ENCODE measurements at regions not wholly inside any gene's neighbourhood (a gene's known extent, or its start where the extent isn't known, plus 50 kb on each side); places are given as distances from the start of the nearest gene placed in this dataset.

DNA sequence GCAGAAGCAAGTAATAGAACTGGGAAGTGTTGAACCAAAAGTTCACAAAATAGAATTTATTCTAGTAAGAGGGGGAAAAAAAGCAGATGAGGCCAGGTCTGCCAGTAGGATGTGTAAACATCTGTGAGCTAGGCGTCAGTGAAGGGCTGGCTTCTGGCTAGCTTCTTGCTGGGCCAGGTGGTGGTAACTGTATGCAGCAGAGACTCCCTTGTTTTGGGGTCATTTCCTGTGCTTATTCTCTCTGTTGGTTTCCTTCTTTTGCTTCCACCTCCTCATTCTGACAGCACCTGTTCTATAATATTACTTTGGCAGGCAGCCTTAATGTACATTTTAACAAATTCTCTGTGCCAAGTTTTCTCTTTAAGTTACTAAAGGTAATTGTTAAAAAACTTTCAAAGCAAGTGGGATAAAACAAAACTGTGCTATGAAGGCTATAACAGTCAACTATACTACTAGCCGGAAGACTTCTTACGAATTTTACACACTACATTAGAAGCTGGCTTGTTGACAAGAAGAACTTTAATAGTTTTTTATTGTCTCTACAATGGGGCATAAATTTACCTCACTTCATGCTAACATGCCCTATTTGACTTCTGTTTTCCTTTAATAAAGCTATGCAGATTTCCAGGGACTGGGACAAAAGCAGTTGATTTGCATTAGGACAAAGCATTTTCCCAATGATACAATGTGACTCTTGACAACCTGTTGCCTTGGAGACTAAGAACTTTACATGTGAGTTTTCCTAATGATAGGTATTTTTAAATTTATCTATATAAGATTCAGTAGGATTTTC, 318.8 kb upstream of the NAALADL2 start:
- WGBS (ENCODE audit: low lambda C conversion rate), result 87% methylated on average over 3 of the region's 3 CpGs
- Histone ChIP-seq H3K36me3 (replicated peaks in 1 of 2; ENCODE audit: control insufficient read depth in 1 of 2, insufficient read depth in 2 of 2, low read length in 1 of 2) (no peaks in the 10 kb centered on the region), H3K27ac (ENCODE audit: low read depth in 2 of 2, low read length in 1 of 2) (no peak overlapping the region), H2AFZ (ENCODE audit: low read depth) (no peak overlapping the region), H3K9me2 (no peaks in the 10 kb centered on the region; the same call in 1 of the 2 replicates), H3K4me2 (no peak overlapping the region), H3K27me3 (ENCODE audit: insufficient read depth) (no peaks in the 10 kb centered on the region), H4K20me1 (ENCODE audit: insufficient read depth) (no peaks in the 10 kb centered on the region), H3K9ac (no peak overlapping the region), H3K79me2 (ENCODE audit: insufficient read depth) (no peaks in the 10 kb centered on the region), H3K9me3 (no peaks in the 10 kb centered on the region), H3F3A (replicated peaks; ENCODE audit: insufficient read depth) (no peaks in the 10 kb centered on the region), H3K4me3 (ENCODE audit: low read depth in 2 of 2, low read length in 1 of 2) (no peak overlapping the region), H3K4me1 (ENCODE audit: control insufficient read depth in 1 of 2, insufficient read depth in 2 of 2, low read depth in 1 of 2, low read length in 1 of 2) (no peaks in the 10 kb centered on the region; a peak in 1 of 4 replicates)
- ChIA-PET POLR2A (no interaction called here), CTCF (no interaction called here)
- no peak for TF ChIP-seq FOXM1 (IDR thresholded peaks at IDR 0.05; ENCODE audit: low read depth)
- TF ChIP-seq FOXJ3 (CRISPR knock-in tag; IDR thresholded peaks at IDR 0.05), result no peak
- no peak for TF ChIP-seq GABPA (IDR thresholded peaks at IDR 0.05; ENCODE audit: low read depth)
- TF ChIP-seq, protein P1, sequence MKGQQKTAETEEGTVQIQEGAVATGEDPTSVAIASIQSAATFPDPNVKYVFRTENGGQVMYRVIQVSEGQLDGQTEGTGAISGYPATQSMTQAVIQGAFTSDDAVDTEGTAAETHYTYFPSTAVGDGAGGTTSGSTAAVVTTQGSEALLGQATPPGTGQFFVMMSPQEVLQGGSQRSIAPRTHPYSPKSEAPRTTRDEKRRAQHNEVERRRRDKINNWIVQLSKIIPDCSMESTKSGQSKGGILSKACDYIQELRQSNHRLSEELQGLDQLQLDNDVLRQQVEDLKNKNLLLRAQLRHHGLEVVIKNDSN (IDR thresholded peaks at IDR 0.05; ENCODE audit: borderline replicate concordance, low read depth), result no peak
- TF ChIP-seq MXI1 (IDR thresholded peaks at IDR 0.05; ENCODE audit: low read depth, low read length), result no peak
- TF ChIP-seq JUND (IDR thresholded peaks at IDR 0.05), result no peak
- TF ChIP-seq SIN3A (IDR thresholded peaks at IDR 0.05; ENCODE audit: borderline replicate concordance, low read depth, low read length), result no peak
- no peak for TF ChIP-seq RAD21 (IDR thresholded peaks at IDR 0.05; ENCODE audit: low read length)
- no peak for TF ChIP-seq YY1 (IDR thresholded peaks at IDR 0.05; ENCODE audit: low read depth)
- no peak for TF ChIP-seq GATA2 (CRISPR knock-in tag; IDR thresholded peaks at IDR 0.05)
- no peak for TF ChIP-seq NFIC (IDR thresholded peaks at IDR 0.05; ENCODE audit: borderline replicate concordance)
- TF ChIP-seq MEF2A (IDR thresholded peaks at IDR 0.05; ENCODE audit: borderline replicate concordance, low read depth), result no peak
- TF ChIP-seq POLR2AphosphoS5 (IDR thresholded peaks at IDR 0.05; ENCODE audit: low read depth, low read length), result no peak
- TF ChIP-seq, protein P2, sequence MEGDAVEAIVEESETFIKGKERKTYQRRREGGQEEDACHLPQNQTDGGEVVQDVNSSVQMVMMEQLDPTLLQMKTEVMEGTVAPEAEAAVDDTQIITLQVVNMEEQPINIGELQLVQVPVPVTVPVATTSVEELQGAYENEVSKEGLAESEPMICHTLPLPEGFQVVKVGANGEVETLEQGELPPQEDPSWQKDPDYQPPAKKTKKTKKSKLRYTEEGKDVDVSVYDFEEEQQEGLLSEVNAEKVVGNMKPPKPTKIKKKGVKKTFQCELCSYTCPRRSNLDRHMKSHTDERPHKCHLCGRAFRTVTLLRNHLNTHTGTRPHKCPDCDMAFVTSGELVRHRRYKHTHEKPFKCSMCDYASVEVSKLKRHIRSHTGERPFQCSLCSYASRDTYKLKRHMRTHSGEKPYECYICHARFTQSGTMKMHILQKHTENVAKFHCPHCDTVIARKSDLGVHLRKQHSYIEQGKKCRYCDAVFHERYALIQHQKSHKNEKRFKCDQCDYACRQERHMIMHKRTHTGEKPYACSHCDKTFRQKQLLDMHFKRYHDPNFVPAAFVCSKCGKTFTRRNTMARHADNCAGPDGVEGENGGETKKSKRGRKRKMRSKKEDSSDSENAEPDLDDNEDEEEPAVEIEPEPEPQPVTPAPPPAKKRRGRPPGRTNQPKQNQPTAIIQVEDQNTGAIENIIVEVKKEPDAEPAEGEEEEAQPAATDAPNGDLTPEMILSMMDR (IDR thresholded peaks at IDR 0.05), result no peak
- no peak for TF ChIP-seq TAF1 (IDR thresholded peaks at IDR 0.05; ENCODE audit: borderline replicate concordance, low read depth, low read length)
- TF ChIP-seq TCF12 (IDR thresholded peaks at IDR 0.05), result no peak
- no peak for TF ChIP-seq EP300 (IDR thresholded peaks at IDR 0.05; ENCODE audit: borderline replicate concordance in 1 of 2, low read depth in 1 of 2, low read length in 1 of 2)
- TF ChIP-seq TEAD4 (IDR thresholded peaks at IDR 0.05; ENCODE audit: borderline replicate concordance, insufficient read depth), result no peak
- TF ChIP-seq, protein P3, sequence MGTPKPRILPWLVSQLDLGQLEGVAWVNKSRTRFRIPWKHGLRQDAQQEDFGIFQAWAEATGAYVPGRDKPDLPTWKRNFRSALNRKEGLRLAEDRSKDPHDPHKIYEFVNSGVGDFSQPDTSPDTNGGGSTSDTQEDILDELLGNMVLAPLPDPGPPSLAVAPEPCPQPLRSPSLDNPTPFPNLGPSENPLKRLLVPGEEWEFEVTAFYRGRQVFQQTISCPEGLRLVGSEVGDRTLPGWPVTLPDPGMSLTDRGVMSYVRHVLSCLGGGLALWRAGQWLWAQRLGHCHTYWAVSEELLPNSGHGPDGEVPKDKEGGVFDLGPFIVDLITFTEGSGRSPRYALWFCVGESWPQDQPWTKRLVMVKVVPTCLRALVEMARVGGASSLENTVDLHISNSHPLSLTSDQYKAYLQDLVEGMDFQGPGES (IDR thresholded peaks at IDR 0.05; ENCODE audit: low read depth, low read length), result no peak
- TF ChIP-seq ELF1 (IDR thresholded peaks at IDR 0.05), result no peak
- DNase-seq, result no peak
